ENCODE measurements at regions not wholly inside any gene's neighbourhood (a gene's known extent, or its start where the extent isn't known, plus 50 kb on each side); places are given as distances from the start of the nearest gene placed in this dataset.
"Not testable (repeated sequence)": the region's sequence is repeated elsewhere in the genome, so short reads cannot be mapped to it uniquely, and the experiment has no call there.

DNA sequence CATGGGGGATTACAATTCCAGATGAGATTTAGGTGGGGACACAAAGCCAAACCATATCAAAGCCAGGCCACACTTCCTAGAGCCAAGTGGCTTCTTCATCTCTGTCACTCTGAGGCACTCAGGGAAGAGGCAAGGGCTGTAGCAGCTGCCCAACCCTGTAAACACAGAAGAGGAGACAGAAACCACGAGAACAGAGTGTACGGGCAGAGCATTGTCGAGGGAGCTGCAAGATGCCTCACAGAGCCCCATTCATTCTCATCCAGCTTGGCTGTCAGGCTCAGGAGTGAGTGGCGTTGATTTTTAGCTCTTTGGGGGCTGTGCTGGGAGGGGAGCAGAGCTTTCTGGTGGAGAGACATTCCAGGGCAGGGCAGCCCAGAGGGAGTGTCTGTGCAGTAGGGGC, 117.2 kb upstream of the SALL1 start:
- Histone ChIP-seq H3K36me3 (ENCODE audit: insufficient read depth, low read length) (no peaks in the 10 kb centered on the region), H3K9ac (ENCODE audit: low read length) (no peak overlapping the region), H3K4me1 (ENCODE audit: low read length) (no peaks in the 10 kb centered on the region), H3K4me2 (ENCODE audit: low read depth, low read length, poor library complexity, severe bottlenecking) (no peak overlapping the region), H3K79me2 (ENCODE audit: low read length) (no peaks in the 10 kb centered on the region), H3K4me3 (ENCODE audit: low read length) (no peak overlapping the region), H3K27me3 (ENCODE audit: low read length) (no peaks in the 10 kb centered on the region), H3K9me2 (replicated peaks; ENCODE audit: insufficient read depth, low read length) (no peaks in the 10 kb centered on the region), H3K9me3 (ENCODE audit: low read length) (peaks cover 4% of the 10 kb centered on the region), H3K27ac (ENCODE audit: low read length) (no peak overlapping the region), H2AFZ (ENCODE audit: low read length) (no peak overlapping the region), H4K20me1 (ENCODE audit: insufficient read depth, low read depth, low read length) (no peaks in the 10 kb centered on the region)
- no peak for DNase-seq

GRCh38 chr16:51267681-51268080, 116.6 kb upstream of the SALL1 start:
- Histone ChIP-seq H3K27me3 (ENCODE audit: low read length) (no peaks in the 10 kb centered on the region), H3K4me1 (ENCODE audit: low read length) (no peaks in the 10 kb centered on the region), H3K79me2 (ENCODE audit: low read length) (no peaks in the 10 kb centered on the region), H3K27ac (ENCODE audit: low read length) (no peak overlapping the region), H3K9ac (ENCODE audit: low read length) (no peak overlapping the region), H3K9me3 (ENCODE audit: low read length) (peaks cover 4% of the 10 kb centered on the region), H4K20me1 (ENCODE audit: insufficient read depth, low read depth, low read length) (no peaks in the 10 kb centered on the region), H3K36me3 (ENCODE audit: insufficient read depth, low read length) (no peaks in the 10 kb centered on the region), H3K9me2 (replicated peaks; ENCODE audit: insufficient read depth, low read length) (no peaks in the 10 kb centered on the region), H3K4me2 (ENCODE audit: low read depth, low read length, poor library complexity, severe bottlenecking) (no peak overlapping the region), H2AFZ (ENCODE audit: low read length) (no peak overlapping the region), H3K4me3 (ENCODE audit: low read length) (no peak overlapping the region)
- no peak for DNase-seq

DNA sequence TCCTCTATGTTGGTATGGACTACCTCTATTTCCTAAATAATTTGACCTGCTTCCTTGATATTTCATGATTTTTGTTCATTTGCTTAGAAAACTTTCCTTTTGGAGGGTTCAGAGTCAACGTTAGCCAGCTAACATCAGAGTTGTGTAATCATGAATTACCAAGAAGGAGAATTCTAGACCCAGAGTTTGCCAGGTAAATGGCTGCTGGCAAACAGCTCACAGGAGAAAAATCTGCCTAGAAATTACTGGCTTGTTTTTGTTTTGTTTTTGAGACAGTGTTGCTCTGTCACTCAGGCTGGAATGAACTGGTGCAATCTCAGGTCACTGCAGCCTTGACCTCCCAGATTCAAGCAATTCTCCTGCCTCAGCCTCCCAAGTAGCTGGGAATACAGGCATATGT, 111.4 kb upstream of the SALL1 start:
- no peaks in the 10 kb centered on the region for H3K36me3 ChIP-seq (ENCODE audit: insufficient read depth, low read length)
- H3K9ac ChIP-seq (ENCODE audit: low read length) = no peak overlapping the region
- H3K9me3 ChIP-seq (ENCODE audit: low read length) = 0 out of 2 replicates have a peak, but pooled peaks cover 2% of the 10 kb centered on the region
- no peak overlapping the region for H2AFZ ChIP-seq (ENCODE audit: low read length)
- no peak overlapping the region for H3K4me2 ChIP-seq (ENCODE audit: low read depth, low read length, poor library complexity, severe bottlenecking)
- no peak for DNase-seq
- no peaks in the 10 kb centered on the region for H3K4me1 ChIP-seq (ENCODE audit: low read length)
- no peaks in the 10 kb centered on the region for H3K9me2 ChIP-seq (replicated peaks; ENCODE audit: insufficient read depth, low read length)
- H3K27ac ChIP-seq (ENCODE audit: low read length) = no peak overlapping the region
- H4K20me1 ChIP-seq (ENCODE audit: insufficient read depth, low read depth, low read length) = no peaks in the 10 kb centered on the region
- no peaks in the 10 kb centered on the region for H3K27me3 ChIP-seq (ENCODE audit: low read length)
- H3K4me3 ChIP-seq (ENCODE audit: low read length) = no peak overlapping the region
- H3K79me2 ChIP-seq (ENCODE audit: low read length) = no peaks in the 10 kb centered on the region

- H3K4me1 ChIP-seq (ENCODE audit: low read length) = no peaks in the 10 kb centered on the region
- H2AFZ ChIP-seq (ENCODE audit: low read length) = no peak overlapping the region
- no peaks in the 10 kb centered on the region for H3K79me2 ChIP-seq (ENCODE audit: low read length)
- H3K4me3 ChIP-seq (ENCODE audit: low read length) = no peak overlapping the region
- H3K9ac ChIP-seq (ENCODE audit: low read length) = no peak overlapping the region
- H3K27ac ChIP-seq (ENCODE audit: low read length) = no peak overlapping the region
- no peak overlapping the region for H3K4me2 ChIP-seq (ENCODE audit: low read depth, low read length, poor library complexity, severe bottlenecking)
- no peaks in the 10 kb centered on the region for H3K27me3 ChIP-seq (ENCODE audit: low read length)
- H3K9me2 ChIP-seq (replicated peaks; ENCODE audit: insufficient read depth, low read length) = no peaks in the 10 kb centered on the region
- H3K36me3 ChIP-seq (ENCODE audit: insufficient read depth, low read length) = no peaks in the 10 kb centered on the region
- DNase-seq = no peak
- 0 out of 2 replicates have a peak, but pooled peaks cover 5% of the 10 kb centered on the region for H3K9me3 ChIP-seq (ENCODE audit: low read length)
- no peaks in the 10 kb centered on the region for H4K20me1 ChIP-seq (ENCODE audit: insufficient read depth, low read depth, low read length)
These were observed 110.8 kb upstream of the SALL1 start for GRCh38 chr16:51261919-51262318.

DNA sequence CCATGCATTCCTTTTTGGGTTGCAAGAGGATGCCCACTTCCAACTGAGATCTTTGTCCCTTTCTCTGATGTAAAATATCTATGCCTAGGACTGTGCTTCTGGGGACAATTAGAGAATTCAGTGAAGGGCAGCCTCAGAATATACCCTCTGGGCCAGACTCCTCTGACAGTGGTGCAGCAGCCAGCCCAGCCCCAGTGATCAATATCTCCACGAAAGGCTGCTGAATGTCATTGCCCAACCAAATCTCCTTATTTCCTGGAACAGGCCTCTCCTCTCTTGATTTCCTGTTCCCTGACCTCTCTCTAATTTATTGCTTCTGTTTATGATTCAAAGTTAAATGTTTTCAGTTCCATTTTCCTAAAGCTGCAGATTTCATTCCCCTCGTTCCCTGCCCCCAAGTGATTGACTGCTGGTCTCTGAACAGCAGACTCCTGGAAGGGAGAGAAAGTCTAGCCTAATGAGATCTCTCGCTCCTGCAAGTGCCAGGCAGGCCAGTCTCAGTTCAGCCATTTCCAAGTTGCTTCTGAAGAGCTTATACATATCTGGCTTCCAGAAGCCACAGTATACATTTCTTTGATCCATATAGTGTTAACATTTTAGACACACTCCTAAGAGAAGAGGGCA, 104.4 kb upstream of the SALL1 start:
- Histone ChIP-seq H3K27ac (ENCODE audit: low read length) (no peak overlapping the region), H3K9ac (ENCODE audit: low read length) (no peak overlapping the region), H4K20me1 (ENCODE audit: insufficient read depth, low read depth, low read length) (no peaks in the 10 kb centered on the region), H3K4me1 (ENCODE audit: low read length) (no peaks in the 10 kb centered on the region), H3K9me3 (ENCODE audit: low read length) (peaks cover 8% of the 10 kb centered on the region; the same call in 1 of the 2 replicates), H3K4me2 (ENCODE audit: low read depth, low read length, poor library complexity, severe bottlenecking) (no peak overlapping the region), H3K27me3 (ENCODE audit: low read length) (no peaks in the 10 kb centered on the region), H3K4me3 (ENCODE audit: low read length) (no peak overlapping the region), H3K79me2 (ENCODE audit: low read length) (no peaks in the 10 kb centered on the region), H3K9me2 (replicated peaks; ENCODE audit: insufficient read depth, low read length) (no peaks in the 10 kb centered on the region), H2AFZ (ENCODE audit: low read length) (no peak overlapping the region), H3K36me3 (ENCODE audit: insufficient read depth, low read length) (no peaks in the 10 kb centered on the region)
- DNase-seq = no peak

DNA sequence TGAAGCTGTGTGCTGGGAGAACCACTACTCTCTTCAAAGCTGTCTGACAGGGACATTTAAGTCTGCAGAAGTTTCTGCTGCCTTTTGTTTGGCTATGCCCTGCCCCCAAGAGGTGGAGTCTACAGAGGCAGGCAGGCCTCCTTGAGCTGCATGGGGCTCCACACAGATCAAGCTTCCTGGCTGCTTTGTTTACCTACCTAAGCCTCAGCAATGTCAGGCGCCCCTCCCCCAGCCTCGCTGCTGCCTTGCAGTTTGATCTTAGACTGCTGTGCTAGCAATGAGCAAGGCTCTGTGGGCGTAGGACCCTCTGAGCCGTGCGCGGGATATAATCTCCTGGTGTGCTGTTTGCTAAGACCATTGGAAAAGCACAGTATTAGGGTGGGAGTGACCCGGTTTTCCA, 103.3 kb upstream of the SALL1 start:
- not testable (repeated sequence) for H3K4me3 ChIP-seq (ENCODE audit: low read length); H3K36me3 ChIP-seq (ENCODE audit: insufficient read depth, low read length); H3K9me3 ChIP-seq (ENCODE audit: low read length)

DNA sequence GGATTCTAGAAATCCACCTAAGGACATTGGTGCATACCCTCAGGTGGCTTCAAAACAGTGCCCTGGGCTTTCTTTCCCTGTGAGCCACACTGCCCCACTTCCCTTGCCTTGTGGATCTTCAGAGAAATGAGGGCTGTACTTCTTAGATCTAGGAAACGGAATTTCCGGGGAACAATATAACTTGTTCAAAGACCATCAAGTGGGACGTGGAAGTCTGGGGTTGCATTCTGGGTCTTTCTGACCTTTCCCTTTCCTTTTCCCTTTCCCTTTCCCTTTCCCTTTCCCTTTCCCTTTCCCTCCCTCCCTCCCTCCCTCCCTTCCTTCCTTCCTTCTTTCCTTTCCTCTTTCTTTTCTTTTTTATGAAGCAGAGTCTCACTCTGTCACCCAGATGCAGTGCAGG, 97.1 kb upstream of the SALL1 start:
- Histone ChIP-seq H3K79me2 (ENCODE audit: low read length) (no peaks in the 10 kb centered on the region), H3K27ac (ENCODE audit: low read length) (no peak overlapping the region), H3K9me3 (ENCODE audit: low read length) (no peaks in the 10 kb centered on the region), H3K36me3 (ENCODE audit: insufficient read depth, low read length) (no peaks in the 10 kb centered on the region), H3K9ac (ENCODE audit: low read length) (no peak overlapping the region), H3K9me2 (replicated peaks; ENCODE audit: insufficient read depth, low read length) (no peaks in the 10 kb centered on the region), H3K4me2 (ENCODE audit: low read depth, low read length, poor library complexity, severe bottlenecking) (no peak overlapping the region), H4K20me1 (ENCODE audit: insufficient read depth, low read depth, low read length) (no peaks in the 10 kb centered on the region), H3K27me3 (ENCODE audit: low read length) (no peaks in the 10 kb centered on the region), H2AFZ (ENCODE audit: low read length) (no peak overlapping the region), H3K4me1 (ENCODE audit: low read length) (no peaks in the 10 kb centered on the region), H3K4me3 (ENCODE audit: low read length) (no peak overlapping the region)
- DNase-seq = no peak

More for the DNA sequence above, 103.3 kb upstream of the SALL1 start:
- H3K27me3 ChIP-seq (ENCODE audit: low read length); H3K9ac ChIP-seq (ENCODE audit: low read length); H3K27ac ChIP-seq (ENCODE audit: low read length); H3K79me2 ChIP-seq (ENCODE audit: low read length); H3K4me1 ChIP-seq (ENCODE audit: low read length); H3K9me2 ChIP-seq (replicated peaks; ENCODE audit: insufficient read depth, low read length); H2AFZ ChIP-seq (ENCODE audit: low read length); H4K20me1 ChIP-seq (ENCODE audit: insufficient read depth, low read depth, low read length); H3K4me2 ChIP-seq (ENCODE audit: low read depth, low read length, poor library complexity, severe bottlenecking); DNase-seq: not testable (repeated sequence)

GRCh38 chr16:51245658-51245995, 94.6 kb upstream of the SALL1 start:
- no peak overlapping the region for H3K4me3 ChIP-seq (ENCODE audit: low read length)
- H3K9me3 ChIP-seq (ENCODE audit: low read length) = no peaks in the 10 kb centered on the region
- no peak overlapping the region for H3K27ac ChIP-seq (ENCODE audit: low read length)
- H3K79me2 ChIP-seq (ENCODE audit: low read length) = no peaks in the 10 kb centered on the region
- H3K4me2 ChIP-seq (ENCODE audit: low read depth, low read length, poor library complexity, severe bottlenecking) = no peak overlapping the region
- H3K9ac ChIP-seq (ENCODE audit: low read length) = no peak overlapping the region
- H3K9me2 ChIP-seq (replicated peaks; ENCODE audit: insufficient read depth, low read length) = no peaks in the 10 kb centered on the region
- no peak overlapping the region for H2AFZ ChIP-seq (ENCODE audit: low read length)
- H3K4me1 ChIP-seq (ENCODE audit: low read length) = no peaks in the 10 kb centered on the region
- H3K27me3 ChIP-seq (ENCODE audit: low read length) = no peaks in the 10 kb centered on the region
- DNase-seq = no peak
- no peaks in the 10 kb centered on the region for H3K36me3 ChIP-seq (ENCODE audit: insufficient read depth, low read length)
- H4K20me1 ChIP-seq (ENCODE audit: insufficient read depth, low read depth, low read length) = no peaks in the 10 kb centered on the region

Data from Karpas-422 (cell line).